Upper lobe of left lung (tissue), 4 donors: ENCODE measurements at regions not wholly inside any gene's neighbourhood (a gene's known extent, or its start where the extent isn't known, plus 50 kb on each side); places are given as distances from the start of the nearest gene placed in this dataset.

Source experiments
- CTCF ChIP-seq, 6 experiments: fragments of 450-650 bp in 4 of 6; fragments of 200-600 bp in 2 of 6; sonication (generic) in 2 of 6; IDR thresholded peaks; one replicate each; pipeline ENCODE4 v1.5.1; 2016 to 2019; ENCODE audit warnings: antibody characterized with exemption in 6 of 6
- EP300 ChIP-seq, 4 donors: sonication (generic); formaldehyde crosslinking; IDR thresholded peaks; one replicate each; pipeline ENCODE4 v1.5.1; 2017; ENCODE audit warnings: antibody characterized with exemption in 4 of 4, control low read depth in 2 of 4
- POLR2A ChIP-seq, 4 donors: fragments of 450-650 bp; IDR thresholded peaks; one replicate each; pipeline ENCODE4 v1.5.1; 2016 to 2017; ENCODE audit warnings: antibody characterized with exemption in 4 of 4, mild to moderate bottlenecking in 2 of 4

- TF ChIP-seq CTCF (IDR thresholded peaks at IDR 0.05) (no peak), EP300 (IDR thresholded peaks at IDR 0.05) (no peak), POLR2A (IDR thresholded peaks at IDR 0.05) (no peak)
These were observed 157.1 kb upstream of the GRIN2B start for GRCh38 chr12:14138495-14138894.
